Upper lobe of left lung (tissue), 4 donors: ENCODE measurements at regions not wholly inside any gene's neighbourhood (a gene's known extent, or its start where the extent isn't known, plus 50 kb on each side); places are given as distances from the start of the nearest gene placed in this dataset.

Experiments used
- EP300 ChIP-seq, 4 donors: sonication (generic); formaldehyde crosslinking; IDR thresholded peaks; one replicate each; pipeline ENCODE4 v1.5.1; 2017; ENCODE audit warnings: antibody characterized with exemption in 4 of 4, control low read depth in 2 of 4
- TF ChIP-seq, protein P1 (sequence below), 6 experiments: fragments of 450-650 bp in 4 of 6; fragments of 200-600 bp in 2 of 6; sonication (generic) in 2 of 6; IDR thresholded peaks; one replicate each; pipeline ENCODE4 v1.5.1; 2016 to 2019; ENCODE audit warnings: antibody characterized with exemption in 6 of 6

GRCh38 chr2:215602997-215603396 lies 167.1 kb upstream of the FN1 start:
- TF ChIP-seq EP300 (IDR thresholded peaks at IDR 0.05), result no peak
- TF ChIP-seq, protein P1, sequence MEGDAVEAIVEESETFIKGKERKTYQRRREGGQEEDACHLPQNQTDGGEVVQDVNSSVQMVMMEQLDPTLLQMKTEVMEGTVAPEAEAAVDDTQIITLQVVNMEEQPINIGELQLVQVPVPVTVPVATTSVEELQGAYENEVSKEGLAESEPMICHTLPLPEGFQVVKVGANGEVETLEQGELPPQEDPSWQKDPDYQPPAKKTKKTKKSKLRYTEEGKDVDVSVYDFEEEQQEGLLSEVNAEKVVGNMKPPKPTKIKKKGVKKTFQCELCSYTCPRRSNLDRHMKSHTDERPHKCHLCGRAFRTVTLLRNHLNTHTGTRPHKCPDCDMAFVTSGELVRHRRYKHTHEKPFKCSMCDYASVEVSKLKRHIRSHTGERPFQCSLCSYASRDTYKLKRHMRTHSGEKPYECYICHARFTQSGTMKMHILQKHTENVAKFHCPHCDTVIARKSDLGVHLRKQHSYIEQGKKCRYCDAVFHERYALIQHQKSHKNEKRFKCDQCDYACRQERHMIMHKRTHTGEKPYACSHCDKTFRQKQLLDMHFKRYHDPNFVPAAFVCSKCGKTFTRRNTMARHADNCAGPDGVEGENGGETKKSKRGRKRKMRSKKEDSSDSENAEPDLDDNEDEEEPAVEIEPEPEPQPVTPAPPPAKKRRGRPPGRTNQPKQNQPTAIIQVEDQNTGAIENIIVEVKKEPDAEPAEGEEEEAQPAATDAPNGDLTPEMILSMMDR (IDR thresholded peaks at IDR 0.05), result no peak
